Hematopoietic multipotent progenitor cell treated with erythropoietin and hydrocortisone succinate and interleukin-3 and kit ligand, for 6 days (in vitro differentiated cells): ENCODE measurements at regions not wholly inside any gene's neighbourhood (a gene's known extent, or its start where the extent isn't known, plus 50 kb on each side); places are given as distances from the start of the nearest gene placed in this dataset.
"Not testable (repeated sequence)": the region's sequence is repeated elsewhere in the genome, so short reads cannot be mapped to it uniquely, and the experiment has no call there.

Experiments used
- DNase-seq: peaks from one replicate; pipeline ENCODE4 v3.0.0-alpha.2; 2015

DNA sequence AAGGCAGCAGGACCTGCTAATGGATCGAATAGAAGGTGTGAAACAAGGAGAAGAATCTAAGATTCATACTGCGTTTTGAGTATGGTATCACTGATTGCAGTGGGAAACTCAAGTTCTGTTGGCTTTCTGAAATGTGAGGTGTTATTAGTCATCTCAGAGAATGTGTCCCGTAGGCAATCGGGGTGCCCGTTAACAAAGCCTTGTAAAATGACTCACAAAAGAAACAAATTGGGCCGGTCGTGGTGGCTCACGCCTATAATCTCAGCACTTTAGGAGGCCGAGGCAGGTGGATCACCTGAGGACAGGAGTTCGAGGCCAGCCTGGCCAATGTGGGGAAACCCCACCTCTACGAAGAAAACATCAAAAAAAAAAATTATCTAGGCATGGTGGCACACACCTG lies 118.2 kb upstream of the C7orf33 start:
- no peak for DNase-seq

GRCh38 chr7:148473703-148474480 lies 116.7 kb upstream of the C7orf33 start:
- no peak for DNase-seq

- no peak for DNase-seq
Observed at GRCh38 chr7:148474481-148475025, 116.0 kb upstream of the C7orf33 start.

GRCh38 chr7:148478551-148478950 lies 112.0 kb upstream of the C7orf33 start:
- no peak for DNase-seq

GRCh38 chr7:148480479-148481146 lies 110.0 kb upstream of the C7orf33 start:
- no peak for DNase-seq

DNA sequence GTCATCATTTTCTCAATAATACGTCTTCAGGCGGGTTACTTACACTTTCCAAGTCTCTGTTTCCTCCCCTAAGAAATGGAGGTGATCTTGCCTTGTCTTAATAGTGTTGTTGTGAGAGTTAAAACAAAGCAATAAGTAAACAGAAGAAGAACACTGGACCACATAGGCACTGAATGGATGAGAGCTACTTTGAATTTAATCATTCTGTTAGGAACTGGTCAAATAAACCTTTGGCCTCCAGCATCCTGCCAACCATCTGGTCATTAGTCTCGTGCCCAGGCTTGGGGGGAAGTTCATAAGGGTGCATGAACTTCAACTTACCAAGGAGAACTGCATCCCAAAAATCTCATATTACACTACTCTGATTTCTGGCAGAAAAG lies 109.4 kb upstream of the C7orf33 start:
- no peak for DNase-seq

DNA sequence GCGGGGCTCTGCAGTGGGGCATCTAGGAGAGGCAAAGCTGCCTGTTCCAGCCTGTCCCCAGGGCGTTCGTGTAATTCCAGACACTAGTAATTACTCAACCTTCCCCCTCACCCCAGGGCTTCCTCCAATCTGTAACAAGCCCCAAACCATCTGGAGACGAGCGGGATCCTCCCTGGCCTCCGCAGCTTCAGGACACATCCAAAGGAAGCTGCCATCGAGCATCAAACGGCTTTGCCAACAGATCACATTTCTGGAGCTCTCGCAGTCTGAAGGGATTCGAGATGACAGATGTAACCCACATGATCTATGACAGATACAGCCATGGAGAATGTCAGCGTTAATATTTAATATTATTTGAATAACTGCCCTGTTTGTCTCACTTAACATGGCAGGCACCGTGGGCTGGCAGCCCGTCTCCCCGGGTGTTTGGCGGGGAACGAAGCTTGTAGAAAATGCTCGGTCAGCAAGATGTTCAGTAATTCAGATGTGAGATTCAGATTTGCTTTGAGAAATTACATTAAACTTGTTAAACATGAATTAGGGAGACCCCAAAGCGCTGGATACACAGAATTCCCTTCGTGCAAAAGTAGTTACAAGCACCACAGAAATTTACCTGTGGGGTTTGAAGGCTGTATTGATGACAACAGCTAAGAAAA lies 108.5 kb upstream of the C7orf33 start:
- DNase-seq: no peak

DNA sequence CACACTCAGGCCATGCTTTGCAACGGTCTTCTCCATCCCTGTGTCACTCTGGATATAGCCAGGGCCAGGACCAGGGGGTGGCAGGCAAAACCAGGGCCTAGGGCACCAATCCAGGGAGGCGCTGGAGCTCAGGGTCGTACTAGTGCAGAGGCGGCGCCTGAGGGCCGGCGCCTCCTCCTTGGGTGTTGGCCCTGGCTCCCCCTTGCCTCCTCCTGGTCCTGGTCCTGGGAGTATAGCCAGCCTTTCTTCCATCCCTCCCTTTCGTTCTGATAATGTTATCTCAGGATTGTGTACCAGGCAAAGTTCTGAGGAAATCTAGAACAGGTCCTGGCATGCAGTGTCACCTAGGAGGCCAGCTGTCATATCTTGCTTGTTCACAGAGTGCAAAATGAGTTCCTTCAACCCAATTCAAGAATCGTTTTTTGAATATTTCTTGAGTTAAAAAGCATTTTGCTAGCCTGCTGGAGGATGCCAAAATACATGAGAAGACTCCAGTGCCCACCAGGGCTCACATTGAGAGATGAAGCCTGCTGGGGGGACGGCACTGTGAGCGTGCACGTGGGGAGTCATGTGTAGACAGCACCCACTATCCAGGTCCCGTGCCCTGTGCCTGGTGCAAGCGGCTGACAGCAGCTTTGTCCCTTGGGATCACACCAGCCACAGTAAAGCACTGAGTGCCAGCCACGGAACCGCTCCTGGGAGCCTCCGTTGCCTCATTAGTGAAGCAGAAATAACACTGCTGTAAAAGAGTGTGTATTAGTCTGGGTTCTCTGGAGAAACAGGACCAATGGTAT lies 106.9 kb upstream of the C7orf33 start:
- no peak for DNase-seq

GRCh38 chr7:148484486-148484885 lies 106.1 kb upstream of the C7orf33 start:
- DNase-seq: no peak

- DNase-seq: no peak
Observed at GRCh38 chr7:148485618-148486017, 104.9 kb upstream of the C7orf33 start.

GRCh38 chr7:148486937-148487336 lies 103.6 kb upstream of the C7orf33 start:
- no peak for DNase-seq

GRCh38 chr7:148487912-148488311 lies 102.7 kb upstream of the C7orf33 start:
- no peak for DNase-seq

- DNase-seq: no peak
Observed at GRCh38 chr7:148489678-148490077, 100.9 kb upstream of the C7orf33 start.

GRCh38 chr7:148492157-148492860 lies 98.3 kb upstream of the C7orf33 start:
- DNase-seq: no peak

- no peak for DNase-seq
Observed at GRCh38 chr7:148495605-148496004, 95.0 kb upstream of the C7orf33 start.

DNA sequence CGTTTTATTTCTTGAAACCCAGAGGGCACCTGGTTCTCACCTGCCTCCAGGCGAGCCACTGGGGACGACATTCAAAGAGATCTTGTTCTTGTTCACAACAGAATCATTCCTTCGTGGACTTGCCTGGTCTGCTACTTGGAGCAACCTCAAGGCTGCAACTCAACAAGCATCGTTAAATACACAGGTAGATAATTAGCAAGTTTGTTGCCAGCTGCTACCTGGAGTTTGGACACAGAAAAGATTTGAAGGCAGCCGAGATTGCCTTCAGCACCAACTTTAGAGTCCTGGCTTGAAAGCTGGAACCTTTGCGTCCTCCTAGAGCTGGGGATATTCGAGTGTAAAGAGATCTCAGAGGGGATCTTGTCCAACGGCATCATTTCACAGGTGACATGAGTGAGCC lies 89.6 kb upstream of the C7orf33 start:
- no peak for DNase-seq

DNA sequence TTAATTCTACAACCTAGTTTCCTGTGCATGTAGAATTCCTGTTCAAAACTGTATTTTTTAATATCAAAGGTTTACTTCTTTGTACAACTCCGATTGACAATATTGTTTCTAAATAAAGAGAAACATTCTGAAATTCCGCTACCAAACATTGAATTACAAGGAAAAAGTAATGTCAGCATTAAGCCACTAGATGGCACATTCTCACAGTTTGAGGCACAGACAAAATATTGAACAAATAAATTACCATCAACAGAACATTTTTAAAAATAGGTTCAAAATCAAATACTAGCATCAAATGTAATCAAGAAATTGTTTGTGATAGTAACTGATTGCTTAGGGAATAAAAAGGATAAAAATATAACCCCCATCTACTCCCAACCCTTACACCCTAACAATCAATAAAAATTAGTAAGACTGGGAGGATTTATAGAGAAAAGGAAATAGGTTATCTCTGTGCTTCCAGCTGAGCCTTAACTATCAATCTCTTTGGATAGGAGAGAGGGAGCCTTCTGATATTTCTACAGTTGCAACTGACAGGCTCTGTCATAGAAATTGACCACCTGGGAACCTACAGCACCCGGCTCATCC lies 86.6 kb upstream of the C7orf33 start:
- DNase-seq: peak; percentile 67

DNA sequence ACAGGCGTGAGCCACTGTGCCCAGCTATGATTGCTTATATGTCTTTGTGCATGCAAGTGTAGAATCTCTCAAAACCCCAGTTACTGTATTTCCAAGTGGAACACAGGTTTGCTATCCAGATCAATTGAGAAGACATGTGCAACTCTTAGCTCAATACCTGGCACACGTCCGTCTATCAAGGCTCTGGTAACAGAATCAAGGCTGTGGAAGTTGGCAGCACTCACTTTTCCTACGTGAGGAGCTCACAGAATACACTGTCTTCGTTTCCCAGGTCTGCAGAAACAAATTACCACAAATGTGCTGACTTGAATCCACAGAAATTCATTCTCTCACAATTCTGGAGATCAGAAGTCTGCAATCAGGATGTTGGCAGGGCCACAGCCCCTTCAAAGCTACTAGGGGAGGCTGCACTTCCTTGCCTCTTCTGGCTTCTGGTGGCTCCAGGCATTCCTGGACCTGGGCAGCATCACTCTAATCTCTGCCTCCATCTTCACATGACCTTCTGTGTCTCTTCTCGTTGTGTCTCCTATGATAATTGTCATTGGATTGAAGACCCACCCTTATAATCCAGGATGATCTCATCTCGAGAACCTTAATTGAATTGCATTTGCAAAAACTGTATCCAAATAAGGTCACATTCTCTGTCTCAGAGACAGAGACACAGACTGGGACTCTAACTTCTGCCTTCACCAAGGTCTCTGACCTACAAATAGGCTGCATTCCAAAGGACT lies 84.8 kb upstream of the C7orf33 start:
- DNase-seq: no peak

DNA sequence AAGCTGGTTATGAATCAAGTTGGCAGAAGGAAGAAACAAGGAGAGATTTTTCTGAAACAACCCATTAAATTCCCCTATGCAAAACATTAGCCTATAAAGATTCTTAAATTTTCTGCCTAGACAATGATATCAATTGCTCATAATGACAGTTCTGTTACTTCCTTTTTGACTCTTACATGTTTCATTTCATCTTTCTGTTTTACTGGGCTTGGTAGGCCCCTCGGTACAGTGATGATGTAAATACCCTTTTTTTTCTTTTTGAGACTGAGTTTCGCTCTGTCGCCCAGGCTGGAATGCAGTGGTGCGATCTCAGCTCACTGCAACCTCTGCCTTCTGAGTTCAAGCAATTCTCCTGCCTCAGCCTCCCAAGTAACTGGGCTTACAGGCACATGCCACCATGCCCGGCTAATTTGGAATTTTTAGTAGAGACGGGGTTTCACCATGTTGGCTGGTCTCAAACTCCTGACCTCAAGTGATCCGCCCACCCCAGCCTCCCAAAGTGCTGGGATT lies 83.4 kb upstream of the C7orf33 start:
- DNase-seq: not testable (repeated sequence)

GRCh38 chr7:148507787-148508186 lies 82.8 kb upstream of the C7orf33 start:
- DNase-seq: no peak

DNA sequence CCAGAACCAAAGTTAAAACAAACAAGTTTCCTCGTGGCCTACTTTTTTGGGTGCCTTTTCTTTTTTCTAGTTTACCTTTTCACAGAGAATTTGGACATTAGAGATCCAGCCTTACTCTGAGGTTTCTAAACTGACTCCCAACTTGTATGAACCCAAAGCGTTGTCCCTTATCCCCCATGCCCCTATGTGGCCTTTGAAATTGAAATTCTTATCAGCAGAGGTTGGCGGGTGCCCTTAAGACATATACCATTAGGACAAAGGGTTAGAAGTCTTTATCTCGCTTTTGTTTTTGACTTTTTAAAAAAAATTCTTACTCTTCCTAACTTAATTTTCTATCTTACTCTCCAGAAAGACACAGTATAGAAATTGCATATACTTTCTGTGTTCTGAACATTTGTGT lies 76.3 kb upstream of the C7orf33 start:
- DNase-seq: no peak
